B cell (primary cell): ENCODE measurements at regions not wholly inside any gene's neighbourhood (a gene's known extent, or its start where the extent isn't known, plus 50 kb on each side); places are given as distances from the start of the nearest gene placed in this dataset.

Experiments used
- ATAC-seq: fragments of 200-7000 bp; cut with Tn5 transposase; one replicate; pipeline ENCODE4 v1.10.0; 2021; ENCODE audit warnings: low read depth, mild to moderate bottlenecking, moderate number of reproducible peaks, moderate library complexity
- CTCF ChIA-PET: fragments of 350-600 bp; sonication (Branson Sonifier 250); formaldehyde crosslinking; loops from one replicate; lab custom pipeline; 2021; ENCODE audit warnings: antibody characterized with exemption, inconsistent platforms; lab: Charles Lee
- POLR2A ChIA-PET: fragments of 350-600 bp; sonication (Branson Sonifier 250); formaldehyde crosslinking; loops from one replicate; lab custom pipeline; 2021; ENCODE audit warnings: antibody characterized with exemption; lab: Charles Lee
- DNase-seq: peaks from one replicate; pipeline ENCODE4 v3.0.0; 2013
- H2AFZ ChIP-seq: 2 replicates; pipeline ENCODE4 v1.6.1; 2012; ENCODE audit warnings: mild to moderate bottlenecking, low read depth, low read length; ENCODE audit not compliant: insufficient read depth, poor library complexity, severe bottlenecking
- H3K27ac ChIP-seq, 2 donors: 1 replicate in 1 of 2; 2 replicates in 1 of 2; pipeline ENCODE4 v1.5.1; 2012 to 2013; ENCODE audit warnings: low read length in 2 of 2, mild to moderate bottlenecking in 2 of 2, moderate library complexity in 1 of 2
- H3K27me3 ChIP-seq, 4 experiments: fragments of 200-600 bp in 1 of 4; sonication (generic) in 1 of 4; replicated peaks in 1 of 4; 1 replicate in 2 of 4; 2 replicates in 2 of 4; pipeline versions ENCODE4 v1.6.1 to v1.7.0; 2013 to 2016; ENCODE audit warnings: low read length in 3 of 4, mild to moderate bottlenecking in 2 of 4, mixed read lengths in 1 of 4, moderate library complexity in 1 of 4; ENCODE audit not compliant: insufficient read depth in 4 of 4, control insufficient read depth in 3 of 4; ENCODE audit errors: control extremely low read depth in 1 of 4
- H3K36me3 ChIP-seq, 2 experiments: replicated peaks in 1 of 2; 1 replicate in 1 of 2; 2 replicates in 1 of 2; pipeline versions ENCODE4 v1.6.1 to v1.7.1; 2013; ENCODE audit warnings: low read length in 1 of 2; ENCODE audit not compliant: insufficient read depth in 2 of 2, control insufficient read depth in 1 of 2; ENCODE audit errors: control extremely low read depth in 1 of 2, extremely low read depth in 1 of 2
- H3K4me1 ChIP-seq, 2 donors: fragments of 200-600 bp in 1 of 2; sonication (generic) in 1 of 2; 1 replicate in 1 of 2; 2 replicates in 1 of 2; pipeline versions ENCODE4 v1.5.1 to v1.6.1; 2013 to 2017; ENCODE audit warnings: low read length in 2 of 2; ENCODE audit not compliant: control insufficient read depth in 2 of 2, insufficient read depth in 2 of 2
- H3K4me2 ChIP-seq: replicated peaks from 2 replicates; pipeline ENCODE3; 2012; ENCODE audit warnings: mild to moderate bottlenecking, low read depth, low read length; ENCODE audit not compliant: poor library complexity, severe bottlenecking
- H3K4me3 ChIP-seq, 5 experiments: fragments of 200-600 bp in 1 of 5; sonication (generic) in 1 of 5; 1 replicate in 3 of 5; 2 replicates in 2 of 5; pipeline versions ENCODE4 v1.5.1 to v1.7.0; 2011 to 2016; ENCODE audit warnings: low read length in 4 of 5, mild to moderate bottlenecking in 4 of 5, low read depth in 2 of 5, control low read depth in 1 of 5, moderate library complexity in 1 of 5; ENCODE audit not compliant: insufficient read depth in 1 of 5; ENCODE audit errors: control extremely low read depth in 1 of 5, extremely low read depth in 1 of 5
- H3K79me2 ChIP-seq: fragments of 200-600 bp; sonication (generic); one replicate; pipeline ENCODE4 v1.6.0; 2016; ENCODE audit warnings: low read length; ENCODE audit not compliant: control insufficient read depth, insufficient read depth
- H3K9ac ChIP-seq: fragments of 200-600 bp; sonication (generic); 2 replicates; pipeline ENCODE4 v1.6.1; 2017; ENCODE audit warnings: mild to moderate bottlenecking, low read length, moderate library complexity
- H3K9me3 ChIP-seq, 3 donors: one replicate each; pipeline versions ENCODE4 v1.6.1 to v1.7.1; 2013; ENCODE audit warnings: low read length in 2 of 3; ENCODE audit not compliant: control insufficient read depth in 2 of 3, insufficient read depth in 1 of 3; ENCODE audit errors: control extremely low read depth in 1 of 3
- H4K20me1 ChIP-seq: 2 replicates; pipeline ENCODE4 v1.6.0; 2012; ENCODE audit warnings: mild to moderate bottlenecking, low read length; ENCODE audit not compliant: insufficient read depth, control insufficient read depth, poor library complexity, severe bottlenecking
- H3K27ac Mint-ChIP-seq: one replicate; pipeline ENCODE4 v1.8.0; 2021; ENCODE audit warnings: mixed read lengths
- H3K27me3 Mint-ChIP-seq: one replicate; pipeline ENCODE4 v1.8.0; 2021; ENCODE audit warnings: mixed read lengths
- H3K4me1 Mint-ChIP-seq: one replicate; pipeline ENCODE4 v1.8.0; 2021; ENCODE audit warnings: mixed read lengths
- H3K4me3 Mint-ChIP-seq: one replicate; pipeline ENCODE4 v1.8.0; 2021; ENCODE audit warnings: mixed read lengths
- H3K9me3 Mint-ChIP-seq: one replicate; pipeline ENCODE4 v1.8.0; 2022; ENCODE audit warnings: mixed read lengths; ENCODE audit not compliant: insufficient read depth
- CTCF ChIP-seq: fragments of 200-600 bp; IDR thresholded peaks from one replicate; pipeline ENCODE4 v1.8.0; 2022; ENCODE audit warnings: antibody characterized with exemption, mild to moderate bottlenecking
- EZH2 ChIP-seq: IDR thresholded peaks from 2 replicates; pipeline ENCODE4 v1.6.1; 2012; ENCODE audit warnings: borderline replicate concordance, low read depth, mild to moderate bottlenecking, moderate library complexity, low read length; ENCODE audit not compliant: insufficient read depth, poor library complexity, severe bottlenecking
- WGBS: methylation state at CpG from one replicate; pipeline ENCODE4 v1.1.5; 2013; ENCODE audit warnings: missing lambda C conversion rate; ENCODE audit not compliant: insufficient coverage; 5-methylcytosine and 5-hydroxymethylcytosine counted together
- intact Hi-C: fragments of 100-400 bp; cut with micrococcal nuclease; formaldehyde crosslinking; loops from one replicate; pipeline ENCODE4 v1.10.0; 2022

- Histone ChIP-seq H3K27me3 (peaks cover 0 to 48% (median 16%) of the 10 kb centered on the region in 4 experiments), H3K4me1 (peaks cover 11 to 14% of the 10 kb centered on the region in 2 donors), H3K79me2 (no peaks in the 10 kb centered on the region), H2AFZ (no peak overlapping the region), H3K36me3 (no peaks in the 10 kb centered on the region), H3K9ac (no peak overlapping the region), H3K4me3 (no peak overlapping the region), H3K27ac (no peak overlapping the region), H3K4me2 (no peak overlapping the region), H4K20me1 (no peaks in the 10 kb centered on the region), H3K9me3 (peaks cover 0 to 3% (median 0%) of the 10 kb centered on the region in 3 donors)
- H3K4me3 Mint-ChIP-seq: no peak overlapping the region
- ATAC-seq (no peak), DNase-seq (no peak)
- ChIA-PET POLR2A (no interaction called here), CTCF (interaction anchor here (1.1 to 5.6 kb wide), 3 partner anchors 363 to 376 kb away, joined by 3 to 36 read pairs (median 5); no protein-coding TSS in a partner anchor)
- no peaks in the 10 kb centered on the region for H3K9me3 Mint-ChIP-seq
- WGBS: 77% methylated on average over 5 of the region's 5 CpGs
- H3K4me1 Mint-ChIP-seq: peaks cover 14% of the 10 kb centered on the region
- no peak overlapping the region for H3K27ac Mint-ChIP-seq
- intact Hi-C loops: no loop called here
- TF ChIP-seq CTCF (no peak), EZH2 (no peak)
- H3K27me3 Mint-ChIP-seq: peaks cover 40% of the 10 kb centered on the region
These were observed 74.1 kb upstream of the CASZ1 start for GRCh38 chr1:10870493-10871096.

- Histone ChIP-seq H3K4me3 (no peak overlapping the region), H3K4me2 (no peak overlapping the region), H4K20me1 (no peaks in the 10 kb centered on the region), H3K4me1 (no peaks in the 10 kb centered on the region), H3K27me3 (peaks cover 0 to 33% (median 9%) of the 10 kb centered on the region in 4 experiments), H3K27ac (no peak overlapping the region), H3K9me3 (peaks cover 0 to 3% (median 0%) of the 10 kb centered on the region in 3 donors), H3K79me2 (no peaks in the 10 kb centered on the region), H2AFZ (no peak overlapping the region), H3K36me3 (no peaks in the 10 kb centered on the region), H3K9ac (no peak overlapping the region)
- ChIA-PET POLR2A (interaction anchor here (0.6 kb wide), 1 partner anchor 1042 kb away, joined by 6 read pairs; no protein-coding TSS in a partner anchor), CTCF (interaction anchor here (1.2 kb wide), 1 partner anchor 378 kb away, joined by 3 read pairs; no protein-coding TSS in a partner anchor)
- ATAC-seq (no peak), DNase-seq (no peak)
- Mint-ChIP-seq H3K4me3 (no peak overlapping the region), H3K27me3 (peaks cover 36% of the 10 kb centered on the region), H3K27ac (no peak overlapping the region), H3K9me3 (no peaks in the 10 kb centered on the region), H3K4me1 (no peaks in the 10 kb centered on the region)
- intact Hi-C loops: no loop called here
- TF ChIP-seq CTCF (no peak), EZH2 (no peak)
- 79% methylated on average over 3 of the region's 6 CpGs for WGBS
These were observed 76.7 kb upstream of the CASZ1 start for GRCh38 chr1:10873189-10873588.
